PC-3 (cell line): ENCODE measurements at regions not wholly inside any gene's neighbourhood (a gene's known extent, or its start where the extent isn't known, plus 50 kb on each side); places are given as distances from the start of the nearest gene placed in this dataset.

Experiments
- EZH2 ChIP-seq: fragments of 300-600 bp; sonication (generic); IDR thresholded peaks from one replicate; pipeline ENCODE4 v1.6.1; 2017; ENCODE audit warnings: antibody characterized with exemption, mild to moderate bottlenecking, low read length; ENCODE audit not compliant: unreplicated experiment
- EZH2phosphoT487 ChIP-seq: fragments of 300-600 bp; sonication (generic); IDR thresholded peaks from 2 replicates; pipeline ENCODE4 v1.6.1; 2018; ENCODE audit warnings: mild to moderate bottlenecking, antibody characterized with exemption, low read length, borderline replicate concordance
- TF ChIP-seq, protein P1 (sequence below): fragments of 300-600 bp; sonication (generic); conservative IDR thresholded peaks from 2 replicates; pipeline ENCODE4 v1.5.1; 2017; ENCODE audit warnings: antibody characterized with exemption, low read depth, mild to moderate bottlenecking, low read length

DNA sequence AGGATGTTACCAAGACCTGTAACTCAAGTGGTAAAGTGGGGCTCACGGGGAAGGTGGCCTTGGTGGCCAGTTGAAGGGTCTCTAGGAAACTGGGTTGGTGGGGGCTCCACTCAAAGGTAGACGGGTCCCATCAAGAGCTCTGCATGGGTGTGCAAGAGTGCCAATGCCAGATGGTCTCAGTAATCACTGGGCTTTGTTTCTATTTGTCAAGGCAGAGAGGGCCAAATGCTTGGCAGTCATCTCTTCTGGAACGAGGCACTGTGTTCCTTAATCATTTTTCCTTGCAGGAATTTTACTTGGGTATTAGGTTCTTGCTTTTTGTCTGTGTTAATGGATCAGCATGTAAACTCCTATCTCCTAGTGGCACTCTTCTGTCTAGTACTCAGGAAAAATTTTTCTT is 220.8 kb downstream of the DIRAS2 start:
- no peak for TF ChIP-seq EZH2
- TF ChIP-seq, protein P1, sequence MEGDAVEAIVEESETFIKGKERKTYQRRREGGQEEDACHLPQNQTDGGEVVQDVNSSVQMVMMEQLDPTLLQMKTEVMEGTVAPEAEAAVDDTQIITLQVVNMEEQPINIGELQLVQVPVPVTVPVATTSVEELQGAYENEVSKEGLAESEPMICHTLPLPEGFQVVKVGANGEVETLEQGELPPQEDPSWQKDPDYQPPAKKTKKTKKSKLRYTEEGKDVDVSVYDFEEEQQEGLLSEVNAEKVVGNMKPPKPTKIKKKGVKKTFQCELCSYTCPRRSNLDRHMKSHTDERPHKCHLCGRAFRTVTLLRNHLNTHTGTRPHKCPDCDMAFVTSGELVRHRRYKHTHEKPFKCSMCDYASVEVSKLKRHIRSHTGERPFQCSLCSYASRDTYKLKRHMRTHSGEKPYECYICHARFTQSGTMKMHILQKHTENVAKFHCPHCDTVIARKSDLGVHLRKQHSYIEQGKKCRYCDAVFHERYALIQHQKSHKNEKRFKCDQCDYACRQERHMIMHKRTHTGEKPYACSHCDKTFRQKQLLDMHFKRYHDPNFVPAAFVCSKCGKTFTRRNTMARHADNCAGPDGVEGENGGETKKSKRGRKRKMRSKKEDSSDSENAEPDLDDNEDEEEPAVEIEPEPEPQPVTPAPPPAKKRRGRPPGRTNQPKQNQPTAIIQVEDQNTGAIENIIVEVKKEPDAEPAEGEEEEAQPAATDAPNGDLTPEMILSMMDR = no peak
- TF ChIP-seq EZH2phosphoT487 = no peak
